Muscle of leg (tissue), 3 donors: ENCODE measurements at regions not wholly inside any gene's neighbourhood (a gene's known extent, or its start where the extent isn't known, plus 50 kb on each side); places are given as distances from the start of the nearest gene placed in this dataset.

ENCODE experiments used
- DNase-seq: peaks from one replicate; pipeline ENCODE4 v3.0.0; 2013
- H3K27ac ChIP-seq: one replicate; pipeline ENCODE4 v1.5.1; 2013; ENCODE audit warnings: mild to moderate bottlenecking, low read length, control low read depth
- H3K27me3 ChIP-seq: one replicate; pipeline ENCODE4 v1.6.1; 2013; ENCODE audit warnings: low read length; ENCODE audit not compliant: control insufficient read depth, insufficient read depth
- H3K36me3 ChIP-seq: one replicate; pipeline ENCODE4 v1.6.1; 2013; ENCODE audit warnings: low read length; ENCODE audit not compliant: control insufficient read depth, insufficient read depth
- H3K4me1 ChIP-seq: one replicate; pipeline ENCODE4 v1.6.1; 2013; ENCODE audit warnings: low read length; ENCODE audit not compliant: control insufficient read depth, insufficient read depth
- H3K4me3 ChIP-seq: one replicate; pipeline ENCODE4 v1.5.1; 2013; ENCODE audit warnings: low read length, control low read depth
- H3K9me3 ChIP-seq: replicated peaks from 2 replicates; pipeline ENCODE4 v1.6.1; 2013; ENCODE audit warnings: low read depth, low read length; ENCODE audit not compliant: control insufficient read depth
- WGBS: methylation state at CpG from one replicate; pipeline ENCODE4 v1.1.5; 2013; ENCODE audit warnings: missing lambda C conversion rate; ENCODE audit not compliant: insufficient coverage; 5-methylcytosine and 5-hydroxymethylcytosine counted together

GRCh38 chr20:19944772-19945459 lies 72.2 kb upstream of the NAA20 start:
- 77% methylated on average over 3 of the region's 4 CpGs for WGBS
- Histone ChIP-seq H3K4me3 (no peak overlapping the region), H3K9me3 (no peaks in the 10 kb centered on the region), H3K36me3 (peaks cover 20% of the 10 kb centered on the region), H3K27me3 (no peaks in the 10 kb centered on the region), H3K4me1 (peaks cover 13% of the 10 kb centered on the region), H3K27ac (no peak overlapping the region)
- DNase-seq, result no peak

GRCh38 chr20:19945732-19946670 lies 71.2 kb upstream of the NAA20 start:
- 98% methylated on average over 5 of the region's 14 CpGs for WGBS
- Histone ChIP-seq H3K36me3 (peaks cover 10% of the 10 kb centered on the region), H3K4me3 (no peak overlapping the region), H3K27me3 (no peaks in the 10 kb centered on the region), H3K4me1 (peaks cover 6% of the 10 kb centered on the region), H3K9me3 (no peaks in the 10 kb centered on the region), H3K27ac (no peak overlapping the region)
- DNase-seq, result no peak

DNA sequence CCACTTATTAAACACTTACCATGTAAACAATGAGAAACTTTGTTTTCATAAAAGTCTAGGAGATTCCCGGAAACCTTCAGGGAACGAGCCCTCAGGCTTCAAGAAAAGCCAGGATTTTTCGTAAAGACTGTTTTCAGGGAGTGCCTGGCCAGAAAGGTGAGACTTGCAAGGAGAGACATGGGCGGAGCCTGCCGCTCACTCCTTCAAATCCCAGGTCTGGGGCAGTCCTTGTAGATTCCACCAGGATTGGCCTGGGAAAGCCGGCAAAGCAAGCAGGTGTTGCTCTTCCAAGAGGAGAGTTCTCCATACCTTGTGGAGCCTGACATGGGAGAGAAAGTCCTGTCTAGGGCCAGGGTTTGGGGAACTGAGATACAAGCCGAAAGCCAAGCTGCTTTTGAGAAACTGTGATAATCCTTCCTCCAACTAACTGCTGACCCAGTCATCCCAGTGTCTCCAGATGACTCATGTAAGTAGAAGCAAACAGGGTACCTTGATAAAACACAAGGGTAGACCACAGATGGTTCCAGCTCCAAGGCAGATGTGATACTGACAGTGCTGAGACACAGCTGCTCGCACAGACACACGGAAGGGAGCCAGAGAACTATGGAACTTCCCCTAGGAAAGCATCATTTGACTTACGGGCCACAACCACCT lies 69.4 kb upstream of the NAA20 start:
- 98% methylated on average over 6 of the region's 10 CpGs for WGBS
- H3K36me3 ChIP-seq, result peaks cover 17% of the 10 kb centered on the region
- DNase-seq, result peak; percentile 26

GRCh38 chr20:19949195-19949867 lies 67.8 kb upstream of the NAA20 start:
- Histone ChIP-seq H3K27ac (no peak overlapping the region), H3K4me1 (peaks cover 3% of the 10 kb centered on the region), H3K4me3 (no peak overlapping the region), H3K36me3 (peaks cover 17% of the 10 kb centered on the region), H3K9me3 (no peaks in the 10 kb centered on the region), H3K27me3 (no peaks in the 10 kb centered on the region)
- no peak for DNase-seq
- 94% methylated on average over 5 of the region's 10 CpGs for WGBS

More for the DNA sequence above, 69.4 kb upstream of the NAA20 start:
- Histone ChIP-seq H3K27me3 (no peaks in the 10 kb centered on the region), H3K4me1 (peaks cover 3% of the 10 kb centered on the region), H3K27ac (no peak overlapping the region), H3K4me3 (no peak overlapping the region), H3K9me3 (no peaks in the 10 kb centered on the region)

GRCh38 chr20:19950042-19950441 lies 67.1 kb upstream of the NAA20 start:
- H3K4me1 ChIP-seq, result peaks cover 3% of the 10 kb centered on the region
- no peak overlapping the region for H3K4me3 ChIP-seq
- H3K9me3 ChIP-seq, result no peaks in the 10 kb centered on the region
- no CpG with 5 or more reads among the region's 2 CpGs for WGBS
- H3K36me3 ChIP-seq, result peaks cover 24% of the 10 kb centered on the region
- no peak for DNase-seq
- no peak overlapping the region for H3K27ac ChIP-seq
- no peaks in the 10 kb centered on the region for H3K27me3 ChIP-seq

DNA sequence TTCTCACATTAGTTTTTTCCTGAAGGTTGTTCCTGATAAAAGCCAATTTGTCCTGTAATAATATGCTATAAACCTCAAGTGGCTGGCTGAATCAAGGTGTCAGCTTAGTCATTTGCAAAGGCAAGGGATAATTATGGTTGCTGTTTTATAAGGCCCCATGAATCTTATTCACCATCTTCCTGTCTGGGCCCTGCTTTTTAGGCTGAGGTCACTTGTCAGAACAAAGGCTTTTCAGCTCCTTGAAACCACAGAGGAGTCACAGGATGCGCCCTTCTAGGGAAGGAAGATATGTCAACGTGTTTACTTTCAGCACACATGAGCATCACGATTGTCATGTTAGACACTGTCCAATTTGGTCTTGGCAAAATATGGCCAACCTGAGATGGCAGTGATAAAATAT lies 64.8 kb upstream of the NAA20 start:
- no peaks in the 10 kb centered on the region for H3K27me3 ChIP-seq

GRCh38 chr20:19953606-19954005 lies 63.6 kb upstream of the NAA20 start:
- Histone ChIP-seq H3K27ac (no peak overlapping the region), H3K9me3 (no peaks in the 10 kb centered on the region), H3K36me3 (peaks cover 29% of the 10 kb centered on the region), H3K4me3 (no peak overlapping the region), H3K4me1 (no peaks in the 10 kb centered on the region), H3K27me3 (no peaks in the 10 kb centered on the region)
- DNase-seq, result no peak

More for the DNA sequence above, 64.8 kb upstream of the NAA20 start:
- Histone ChIP-seq H3K27ac (no peak overlapping the region), H3K4me3 (no peak overlapping the region), H3K9me3 (no peaks in the 10 kb centered on the region), H3K4me1 (no peaks in the 10 kb centered on the region), H3K36me3 (peaks cover 31% of the 10 kb centered on the region)
- 91% methylated on average over 3 of the region's 3 CpGs for WGBS
- DNase-seq, result no peak

DNA sequence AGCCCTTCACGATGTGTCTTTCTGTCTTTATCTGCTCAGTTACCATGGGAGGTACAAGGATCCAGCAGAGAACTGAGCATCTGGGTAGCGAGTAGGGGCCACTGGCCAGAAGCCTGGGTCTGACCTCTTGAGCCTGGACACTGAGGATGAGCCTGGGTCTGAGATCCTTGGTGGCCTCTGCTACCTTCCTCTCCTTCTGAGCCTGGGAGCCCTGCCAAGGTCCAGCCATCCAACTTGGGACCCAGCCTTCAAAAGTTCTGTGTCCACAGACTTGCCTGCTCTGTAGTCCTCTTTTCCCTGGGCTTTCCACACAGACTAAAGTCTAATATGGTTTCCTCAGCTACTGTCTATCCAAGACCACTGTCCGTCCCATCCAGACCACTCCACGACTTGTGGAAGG lies 60.2 kb upstream of the NAA20 start:
- Histone ChIP-seq H3K36me3 (peaks cover 46% of the 10 kb centered on the region), H3K4me1 (no peaks in the 10 kb centered on the region), H3K27ac (no peak overlapping the region), H3K9me3 (no peaks in the 10 kb centered on the region), H3K27me3 (no peaks in the 10 kb centered on the region), H3K4me3 (no peak overlapping the region)
- 91% methylated on average over 4 of the region's 4 CpGs for WGBS
- no peak for DNase-seq

DNA sequence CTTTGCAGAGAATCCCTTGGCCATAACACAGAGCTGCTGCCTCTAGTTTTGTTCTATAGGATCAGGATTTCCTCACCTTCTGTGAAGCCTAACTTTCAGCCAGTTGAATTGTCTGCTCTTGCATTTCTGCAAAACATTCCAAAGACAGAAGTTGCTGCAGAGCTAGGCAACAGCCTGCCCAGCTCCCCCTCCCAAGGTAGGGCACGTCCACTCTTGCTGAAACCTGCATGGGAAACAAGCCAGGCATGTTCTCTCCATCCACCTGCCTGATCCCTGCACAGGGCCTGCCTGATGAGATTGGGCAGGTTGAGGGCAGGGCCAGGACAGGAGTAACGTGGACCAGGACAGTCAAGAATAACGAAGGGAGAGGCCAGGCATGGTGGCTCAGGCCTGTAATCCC lies 58.9 kb upstream of the NAA20 start:
- Histone ChIP-seq H3K36me3 (peaks cover 49% of the 10 kb centered on the region), H3K27me3 (no peaks in the 10 kb centered on the region), H3K4me3 (no peak overlapping the region), H3K27ac (no peak overlapping the region), H3K9me3 (no peaks in the 10 kb centered on the region), H3K4me1 (no peaks in the 10 kb centered on the region)
- DNase-seq, result no peak
- WGBS, result 87% methylated on average over 2 of the region's 3 CpGs

DNA sequence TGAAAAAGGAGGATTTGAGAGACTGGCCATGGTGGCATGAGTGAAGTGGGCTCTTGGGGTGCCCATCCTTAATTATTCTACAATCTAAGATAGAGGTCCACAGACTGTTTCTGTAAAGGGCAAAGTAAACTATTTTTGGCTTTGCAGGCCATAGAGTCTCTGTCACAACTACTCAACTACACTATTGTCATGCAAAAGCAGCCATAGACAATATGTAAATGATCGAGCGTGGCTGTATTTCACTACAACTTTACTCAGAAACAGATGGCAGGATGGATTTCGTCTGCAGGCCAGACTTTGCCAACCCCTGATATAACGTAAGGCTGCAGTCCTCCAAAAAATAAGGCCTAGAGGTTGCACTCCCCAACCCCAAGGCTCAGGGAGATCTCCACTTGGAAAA lies 58.2 kb upstream of the NAA20 start:
- H3K27ac ChIP-seq, result no peak overlapping the region
- 55% methylated on average over 2 of the region's 4 CpGs for WGBS
- no peak overlapping the region for H3K4me3 ChIP-seq
- peaks cover 49% of the 10 kb centered on the region for H3K36me3 ChIP-seq
- H3K4me1 ChIP-seq, result no peaks in the 10 kb centered on the region
- no peak for DNase-seq
- no peaks in the 10 kb centered on the region for H3K9me3 ChIP-seq
- no peaks in the 10 kb centered on the region for H3K27me3 ChIP-seq
